NCI-H2029 treated with DMSO at 0.1 percent for 48 hours (cell line): ENCODE measurements at regions not wholly inside any gene's neighbourhood (a gene's known extent, or its start where the extent isn't known, plus 50 kb on each side); places are given as distances from the start of the nearest gene placed in this dataset.
"Not testable (repeated sequence)": the region's sequence is repeated elsewhere in the genome, so short reads cannot be mapped to it uniquely, and the experiment has no call there.

ENCODE experiments used
- DNase-seq: peaks from one replicate; lab custom pipeline; 2025; lab: John Stamatoyannopoulos, UW

DNA sequence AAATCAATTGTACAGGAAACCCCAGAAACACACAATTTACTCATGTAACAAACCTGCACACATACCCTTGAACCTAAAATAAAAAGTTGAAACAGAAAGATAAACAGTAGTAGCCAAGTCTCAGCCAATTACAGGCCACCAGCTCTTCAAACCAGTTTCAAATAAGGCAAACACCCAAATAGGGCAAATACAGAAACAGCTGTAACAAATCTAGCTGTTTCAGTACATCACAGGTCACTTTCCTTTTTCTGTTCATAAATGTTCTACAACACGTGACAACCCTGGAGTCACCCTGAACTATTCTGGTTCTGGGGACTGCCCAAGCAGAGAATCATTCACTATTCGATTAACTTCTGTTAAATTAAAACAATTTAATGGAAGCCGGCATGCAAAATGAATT, 329.0 kb downstream of the GJA1 start:
- DNase-seq, result no peak

DNA sequence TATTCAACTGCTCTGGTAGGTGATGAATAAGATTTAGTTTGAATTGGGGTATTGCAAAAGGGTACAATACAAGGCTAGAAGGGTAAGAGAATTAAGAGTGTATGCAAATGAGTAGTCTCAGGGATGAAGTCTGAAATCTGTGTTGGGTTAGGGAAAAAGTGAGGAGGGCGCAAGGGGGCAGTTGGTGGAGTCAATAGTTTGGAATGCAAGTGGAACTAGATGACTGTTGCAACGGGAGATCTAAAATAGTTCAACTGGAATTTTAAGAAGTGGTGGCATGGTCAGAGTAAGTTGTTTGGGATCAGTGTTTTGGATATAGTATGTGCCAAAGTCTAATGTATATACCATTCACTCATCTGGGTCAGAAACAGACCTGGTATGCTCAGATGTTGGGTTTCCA, 329.6 kb downstream of the GJA1 start:
- DNase-seq, result no peak

DNA sequence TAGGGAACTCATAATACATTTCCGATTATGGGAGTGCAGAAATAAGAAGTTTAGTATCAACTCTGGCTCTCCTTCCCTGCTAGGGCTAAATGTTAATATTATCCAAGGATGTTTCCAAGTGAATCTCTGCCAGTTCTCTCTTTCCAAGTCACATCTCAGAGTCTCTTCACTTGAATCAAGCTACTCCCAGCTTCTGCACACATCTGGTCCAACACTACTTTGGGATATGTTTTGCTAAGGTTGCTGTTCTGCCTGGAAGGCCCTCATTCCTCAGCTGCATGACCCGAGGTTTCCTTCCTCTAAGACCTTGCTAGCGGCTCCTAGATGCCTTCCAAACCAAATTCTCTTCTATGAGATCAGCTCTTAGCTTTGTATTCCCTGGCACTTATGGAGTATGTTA, 331.8 kb downstream of the GJA1 start:
- no peak for DNase-seq

DNA sequence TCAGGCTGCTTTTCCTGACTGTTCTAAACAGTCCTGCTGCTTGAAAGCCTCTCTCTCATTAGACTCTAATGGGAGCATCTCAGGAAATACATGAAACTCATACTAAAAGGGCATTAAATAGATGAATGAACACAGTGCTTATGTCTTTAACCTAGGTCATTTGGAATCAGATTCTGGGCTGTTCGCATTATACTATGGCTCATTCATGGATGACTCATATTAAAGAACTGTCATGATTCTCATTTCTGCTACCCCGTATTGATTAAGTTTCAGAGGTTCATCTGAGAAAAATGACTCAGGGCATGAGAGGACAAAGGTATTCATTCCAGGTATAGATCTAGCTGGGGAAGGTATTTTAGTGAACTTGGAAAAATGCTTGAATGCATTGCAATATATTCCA, 335.5 kb downstream of the GJA1 start:
- DNase-seq, result no peak

DNA sequence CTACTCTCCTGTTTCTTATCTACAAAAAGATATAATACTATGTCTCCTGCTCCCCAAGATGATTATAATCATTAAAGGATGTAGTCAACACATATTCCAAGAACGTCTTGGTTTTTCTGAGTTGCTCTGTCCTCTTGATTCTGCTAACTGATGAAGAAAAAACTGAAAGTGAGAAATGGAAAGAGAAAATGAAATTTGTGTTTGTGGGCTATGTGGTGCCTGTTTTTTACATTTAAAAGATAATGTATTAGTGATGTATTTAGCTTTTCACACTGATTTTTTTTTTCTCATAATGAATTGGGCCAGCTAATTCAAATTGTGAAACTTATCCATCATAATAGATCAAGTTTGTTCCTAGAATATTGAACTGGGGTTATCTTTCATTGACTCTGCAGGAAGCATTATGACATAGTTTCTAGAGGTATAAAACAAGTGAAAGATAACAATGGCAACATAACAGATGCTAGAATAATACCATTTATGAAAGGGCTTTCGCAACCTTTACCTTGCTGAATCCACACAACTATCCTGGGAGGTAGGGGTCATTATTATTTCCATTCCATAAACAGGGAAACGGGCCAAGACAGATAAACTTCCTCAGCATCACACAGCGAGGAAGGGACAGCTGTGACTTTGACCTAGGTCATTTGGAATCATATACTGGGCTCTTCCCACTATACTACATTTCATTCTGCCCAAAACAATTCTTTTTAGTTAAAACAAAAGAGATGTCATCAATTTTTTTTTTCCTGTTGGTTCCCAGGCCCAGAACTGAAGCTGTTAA, 336.7 kb downstream of the GJA1 start:
- no peak for DNase-seq

DNA sequence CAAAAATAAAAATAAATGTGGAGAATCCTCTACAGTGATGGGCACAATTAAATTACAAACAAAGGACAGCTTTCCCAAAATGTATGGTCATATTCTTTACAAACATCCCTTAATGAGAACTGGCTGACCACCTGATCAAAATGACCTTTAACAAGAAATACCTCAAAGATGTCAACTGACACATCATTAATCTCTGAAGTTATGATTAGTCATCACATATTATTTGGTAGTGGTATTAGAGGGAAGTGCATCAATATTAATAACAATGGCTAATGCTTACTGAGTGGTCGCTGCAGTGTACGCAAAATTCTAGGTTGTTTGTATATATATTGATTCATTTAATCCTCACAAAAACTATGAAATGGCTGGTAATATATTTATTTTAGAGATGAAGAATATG, 340.6 kb downstream of the GJA1 start:
- DNase-seq, result no peak

DNA sequence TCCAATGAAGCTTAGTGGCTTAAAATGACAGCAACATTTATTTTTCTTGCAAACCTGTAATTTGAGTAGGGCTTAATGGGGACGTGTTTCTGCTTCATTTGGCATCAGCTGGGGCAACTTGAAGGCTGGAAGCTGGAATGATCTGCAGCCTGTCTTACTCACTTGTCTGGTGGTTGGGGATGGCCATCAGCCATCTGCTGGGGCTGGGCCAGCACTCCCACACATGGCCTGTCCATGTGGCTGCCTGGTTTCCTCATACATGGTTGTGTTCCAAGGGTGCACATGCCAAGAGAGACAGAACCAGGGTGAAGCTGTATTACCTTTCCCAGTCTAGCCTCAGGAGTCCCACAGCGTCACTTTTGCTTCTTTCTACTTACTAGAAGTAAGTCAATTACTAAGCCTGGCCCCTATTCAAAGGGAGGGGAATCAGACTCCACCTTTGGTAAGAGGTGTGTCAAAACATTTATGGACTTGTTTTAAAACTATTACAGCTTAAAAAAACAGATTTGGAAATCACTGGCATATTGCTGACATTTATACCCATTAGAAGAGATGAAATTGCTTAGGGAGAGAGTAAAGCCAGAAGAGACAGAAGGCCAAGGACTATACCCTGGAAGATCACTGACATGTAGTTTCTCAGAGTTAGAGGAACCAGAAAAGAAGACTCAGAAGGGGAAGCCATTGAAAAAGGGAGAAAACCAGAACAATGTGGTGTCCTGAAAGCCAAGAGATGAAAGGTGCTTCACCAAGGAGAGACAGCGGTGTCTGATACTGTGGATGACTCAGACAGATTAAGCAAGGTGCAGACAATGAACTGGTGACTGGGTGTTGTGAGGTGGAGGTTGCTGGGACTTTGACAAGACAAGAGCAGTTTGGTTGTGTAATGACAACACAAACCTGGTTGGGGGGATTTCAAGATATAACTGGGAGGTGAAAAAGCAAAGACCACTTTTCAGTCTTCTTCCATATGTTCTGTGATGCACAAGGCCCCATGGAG, 345.2 kb downstream of the GJA1 start:
- DNase-seq, result no peak

DNA sequence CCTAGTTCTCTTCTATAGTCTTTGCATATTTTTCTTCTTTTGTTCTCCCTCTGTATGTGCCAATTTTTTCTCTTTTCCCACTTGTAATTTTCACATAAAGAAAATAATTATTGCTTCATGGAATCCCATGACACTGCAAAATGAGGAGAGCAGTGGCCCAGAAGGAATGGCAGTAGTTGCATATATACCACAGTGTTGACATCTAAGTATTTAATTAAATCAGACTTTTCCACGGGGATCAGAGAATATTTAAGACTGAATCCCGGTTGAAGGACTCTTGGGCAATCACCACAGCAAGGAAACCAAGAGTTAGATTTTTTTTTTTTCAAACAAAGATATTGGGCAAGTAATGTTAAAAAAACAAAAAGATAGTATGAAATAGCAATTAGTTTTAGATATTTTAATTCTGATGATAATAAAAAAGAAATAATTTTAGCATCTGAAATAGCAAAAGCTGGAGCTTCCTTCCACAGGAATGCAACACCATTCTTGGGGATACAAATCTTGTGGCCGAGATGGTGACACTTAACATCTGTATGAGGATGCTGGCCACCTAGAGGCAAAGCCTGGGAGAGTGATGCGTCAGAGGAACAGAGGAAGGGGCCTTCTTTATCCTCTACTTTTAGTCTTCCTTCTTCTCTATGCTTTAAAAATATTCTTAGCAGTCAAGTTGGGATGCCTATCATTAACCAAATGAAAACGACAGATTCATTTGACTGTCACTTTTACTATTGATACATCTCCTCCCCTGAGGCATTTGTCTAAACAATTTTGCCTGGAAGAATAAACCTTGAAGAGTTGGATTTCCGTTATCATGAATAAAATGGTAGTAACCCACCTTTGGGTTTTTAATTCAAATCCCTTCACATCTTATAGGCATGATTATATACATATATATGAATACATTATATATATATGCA, 356.2 kb downstream of the GJA1 start:
- DNase-seq, result no peak

DNA sequence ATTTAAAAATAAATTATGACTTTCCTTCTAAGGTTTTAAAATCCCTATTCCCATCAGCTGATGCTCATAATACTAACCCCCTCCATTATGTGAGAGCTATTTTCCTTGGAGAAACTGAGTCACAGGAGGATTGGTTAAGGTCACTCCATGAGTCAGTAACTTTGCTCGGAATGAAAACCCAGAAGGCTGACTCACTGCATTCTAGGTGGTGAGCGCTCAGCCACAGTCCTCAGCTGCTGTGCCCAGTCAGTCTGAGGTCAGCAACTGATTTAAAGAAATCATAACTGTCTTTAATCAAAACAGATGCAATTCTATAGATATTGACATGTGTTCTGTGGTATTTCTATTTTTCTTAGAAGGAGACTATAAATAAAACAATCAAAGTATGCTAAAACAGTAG, 359.2 kb downstream of the GJA1 start:
- DNase-seq, result no peak

DNA sequence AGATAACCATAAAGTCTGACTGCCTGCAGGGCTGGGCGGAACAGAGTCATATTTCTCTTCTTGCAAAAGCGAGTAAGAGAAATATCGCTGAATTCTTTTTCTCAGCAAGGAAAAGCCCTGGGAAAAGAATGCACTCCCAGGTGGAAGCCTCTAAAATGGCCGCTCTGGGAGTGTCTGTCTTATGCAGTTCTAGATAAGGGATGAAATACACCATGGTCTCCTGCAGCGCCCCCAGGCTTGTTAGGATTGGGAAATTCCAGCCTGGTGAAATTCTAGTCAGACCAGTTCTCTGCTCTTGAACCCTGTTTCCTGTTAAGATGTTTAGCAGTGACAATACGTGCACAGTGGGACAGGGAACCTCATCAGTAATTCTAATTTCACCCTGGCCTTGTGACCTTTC, 362.2 kb downstream of the GJA1 start:
- DNase-seq, result not testable (repeated sequence)

DNA sequence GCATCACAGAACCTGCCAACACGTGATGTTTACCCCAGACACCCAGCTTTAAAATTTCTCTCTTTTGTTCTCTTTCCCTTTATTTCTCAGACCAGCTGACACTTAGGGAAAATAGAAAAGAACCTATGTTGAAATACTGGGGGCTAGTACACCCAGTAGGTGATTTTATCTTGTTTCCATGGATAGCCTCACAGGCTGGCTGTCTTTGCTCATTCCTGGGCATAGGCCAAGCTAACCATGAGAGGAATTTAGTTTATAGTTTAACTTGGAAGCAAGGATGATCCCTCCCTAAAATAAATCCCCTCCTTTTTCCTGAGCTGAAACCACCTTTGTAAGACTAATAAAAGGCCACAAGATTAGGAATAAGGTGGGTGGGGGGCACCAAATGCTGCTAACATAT, 362.7 kb downstream of the GJA1 start:
- DNase-seq, result not testable (repeated sequence)

DNA sequence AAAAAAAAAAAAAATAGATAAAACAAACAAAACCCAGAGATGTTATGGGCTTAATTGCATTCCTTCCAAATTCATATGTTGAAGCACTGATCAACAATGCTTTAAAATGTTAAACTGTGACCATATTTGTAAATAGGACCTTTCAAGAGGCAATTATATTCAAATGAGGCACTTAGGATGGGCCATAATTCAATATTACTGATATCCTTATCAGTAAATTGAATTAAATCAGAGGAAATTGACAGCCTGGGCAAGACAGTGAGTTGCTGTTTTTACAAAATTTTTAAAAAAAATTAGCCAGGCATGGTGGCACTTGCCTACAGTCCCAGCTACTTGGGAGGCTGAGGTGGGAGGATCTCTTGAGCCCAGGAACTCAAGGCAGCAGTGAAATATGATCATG, 364.1 kb downstream of the GJA1 start:
- DNase-seq, result no peak

DNA sequence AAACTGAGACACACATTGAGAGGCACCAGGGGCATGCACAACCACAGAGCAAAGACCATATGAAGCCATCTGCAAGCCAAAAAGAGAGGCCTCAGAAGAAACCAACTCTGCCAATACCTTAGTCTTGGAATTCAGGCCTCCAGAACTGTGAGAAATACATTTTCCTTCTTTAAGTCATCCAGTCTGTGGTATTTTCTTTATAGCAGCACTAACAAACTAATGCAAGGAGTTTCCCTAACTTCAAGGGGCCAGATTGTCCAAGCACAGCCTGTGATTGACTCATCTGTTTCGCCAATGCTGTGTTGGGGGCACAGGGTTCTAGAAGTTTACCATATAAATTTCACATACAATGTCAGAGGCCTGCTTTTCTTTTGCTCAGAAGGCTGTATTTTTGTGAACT, 364.6 kb downstream of the GJA1 start:
- DNase-seq, result no peak

DNA sequence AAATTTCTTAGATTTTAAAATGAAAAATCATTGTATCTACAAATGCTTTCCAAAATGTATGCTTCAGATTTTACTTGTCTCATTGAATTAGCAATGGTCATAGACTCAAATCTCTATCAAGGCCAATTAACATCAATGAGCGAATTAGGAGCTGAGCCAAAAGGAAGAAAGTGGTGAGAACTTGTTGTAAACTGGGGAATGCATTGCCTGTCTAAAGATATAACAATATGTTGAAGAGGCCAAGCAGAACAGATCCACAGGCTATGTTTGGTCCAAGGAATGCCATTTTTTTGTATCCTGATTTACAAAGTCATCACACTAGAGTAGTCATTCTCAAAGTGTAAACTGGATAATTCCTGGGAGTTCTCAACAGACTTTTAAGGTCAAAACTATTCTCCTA, 370.7 kb downstream of the GJA1 start:
- no peak for DNase-seq

DNA sequence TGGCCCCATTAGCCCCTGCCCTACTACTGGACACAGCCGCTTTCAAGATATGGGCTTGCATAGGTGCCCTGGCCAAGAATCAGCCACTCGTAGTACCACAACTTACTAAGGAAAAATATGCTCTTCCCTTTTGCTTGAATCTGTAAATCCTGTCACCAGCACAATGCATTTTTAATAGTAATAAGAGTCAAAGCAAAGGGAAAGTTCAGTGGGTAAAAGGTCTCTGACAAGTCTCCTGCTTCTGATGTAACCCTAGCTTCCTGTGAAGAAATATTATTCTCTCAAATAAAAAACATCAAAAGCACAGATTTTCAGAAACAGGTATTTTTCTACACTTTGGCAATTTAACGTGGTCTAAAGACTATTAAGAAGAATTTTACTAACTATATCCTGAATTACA, 373.8 kb downstream of the GJA1 start:
- no peak for DNase-seq

DNA sequence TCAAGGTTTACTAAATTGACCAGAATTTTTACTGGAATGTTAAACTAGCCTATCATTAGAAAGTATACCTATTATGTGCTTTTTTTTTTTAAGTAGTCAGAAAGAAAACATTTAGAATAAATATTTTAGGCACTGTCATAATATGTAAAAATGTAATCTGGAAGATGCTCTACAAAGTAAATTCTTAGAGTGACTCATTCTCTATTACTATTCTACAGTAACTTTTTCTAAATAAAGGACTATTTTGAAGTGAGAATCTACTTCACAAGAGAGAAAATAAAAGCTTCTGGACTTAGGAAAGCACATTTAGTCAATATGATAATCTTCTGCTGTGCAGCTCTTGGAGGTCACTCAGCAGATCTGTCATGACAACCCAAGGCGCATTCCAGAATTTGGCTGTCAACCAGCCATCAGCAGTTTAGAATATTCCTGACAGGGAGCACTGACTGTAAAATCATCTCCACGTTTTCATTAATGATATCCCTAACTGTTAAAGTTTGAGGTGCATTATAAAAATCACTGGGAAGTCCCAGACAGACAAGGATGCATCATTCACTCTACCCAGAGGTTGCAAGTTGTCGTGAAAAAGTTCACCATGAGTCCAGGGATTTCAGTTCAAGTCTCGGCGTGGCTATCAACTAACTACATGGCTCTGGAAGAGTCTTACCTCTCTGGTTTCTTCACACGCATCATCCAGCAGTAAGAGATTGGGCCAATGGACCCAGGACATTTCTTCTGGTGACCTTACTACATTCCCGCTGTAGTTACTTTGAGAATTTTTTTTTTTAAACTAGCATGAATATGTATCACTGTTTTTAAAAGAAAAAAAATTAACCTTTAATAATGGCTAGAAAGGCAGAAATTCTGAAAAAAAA, 374.9 kb downstream of the GJA1 start:
- no peak for DNase-seq

DNA sequence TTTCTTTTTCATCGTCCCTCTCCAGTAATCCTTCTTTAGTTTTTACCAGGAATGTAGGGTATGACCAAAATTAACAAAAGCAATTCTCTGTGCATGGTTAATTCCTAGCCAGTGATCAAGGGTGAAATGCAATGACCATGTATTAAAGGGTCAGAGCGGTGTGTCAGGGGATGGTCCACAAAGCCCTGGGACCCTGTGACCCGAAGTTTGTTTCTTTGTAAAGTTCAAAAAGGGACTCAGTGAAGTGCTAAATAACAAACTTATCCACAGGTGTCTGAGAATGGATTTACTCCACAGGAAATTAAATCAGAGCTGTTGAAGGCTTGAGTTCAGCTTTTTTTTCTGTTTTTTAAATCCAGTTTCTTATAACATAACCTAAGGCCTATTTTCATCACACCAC, 375.7 kb downstream of the GJA1 start:
- no peak for DNase-seq

DNA sequence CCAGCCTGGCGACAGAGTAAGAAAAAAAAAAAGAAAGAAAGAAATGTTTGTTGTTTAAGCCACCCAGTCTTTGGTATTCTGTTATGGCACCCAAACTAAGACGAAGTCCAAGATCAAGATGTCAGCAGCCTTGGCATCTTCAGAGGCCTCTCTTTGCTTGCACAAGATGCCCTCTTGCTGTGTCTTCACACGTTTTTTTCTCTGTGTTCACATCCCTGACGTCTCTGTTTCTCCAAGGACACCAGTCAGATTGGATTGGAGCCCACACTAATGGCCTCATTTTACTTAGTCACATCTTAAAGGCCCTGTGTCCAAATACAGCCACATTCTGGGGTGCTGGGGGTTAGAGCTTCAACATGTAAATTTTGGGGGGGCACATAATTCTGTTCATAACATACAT, 380.9 kb downstream of the GJA1 start:
- no peak for DNase-seq

DNA sequence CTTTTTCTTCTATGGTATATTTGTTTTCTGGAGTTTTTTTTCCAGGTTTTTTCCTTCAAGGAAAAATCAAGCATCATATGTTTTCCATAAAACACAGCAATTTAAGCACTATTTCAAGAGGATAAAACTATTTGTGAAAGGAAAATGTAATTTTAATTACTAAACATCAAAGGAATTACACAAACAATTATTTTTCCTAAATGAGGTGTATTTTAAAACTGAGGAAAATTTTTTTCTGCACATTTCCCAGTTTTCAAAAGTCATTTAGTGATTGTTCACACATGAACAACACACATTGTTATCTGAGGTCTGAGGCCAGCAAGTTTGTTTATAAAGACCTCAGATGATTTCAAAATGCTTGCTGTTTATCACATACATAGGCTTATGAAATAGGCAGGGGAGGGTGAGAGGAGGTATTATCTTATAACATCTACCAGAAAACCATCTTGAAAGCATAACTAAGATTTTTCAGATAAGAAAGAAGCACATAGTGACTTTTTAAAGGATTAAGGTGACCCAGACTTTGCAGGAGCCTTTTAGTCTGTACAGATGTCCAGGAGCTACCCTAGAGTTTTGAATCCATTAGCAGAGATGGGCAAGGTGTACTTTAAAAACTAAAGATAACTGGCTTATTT, 381.6 kb downstream of the GJA1 start:
- no peak for DNase-seq

DNA sequence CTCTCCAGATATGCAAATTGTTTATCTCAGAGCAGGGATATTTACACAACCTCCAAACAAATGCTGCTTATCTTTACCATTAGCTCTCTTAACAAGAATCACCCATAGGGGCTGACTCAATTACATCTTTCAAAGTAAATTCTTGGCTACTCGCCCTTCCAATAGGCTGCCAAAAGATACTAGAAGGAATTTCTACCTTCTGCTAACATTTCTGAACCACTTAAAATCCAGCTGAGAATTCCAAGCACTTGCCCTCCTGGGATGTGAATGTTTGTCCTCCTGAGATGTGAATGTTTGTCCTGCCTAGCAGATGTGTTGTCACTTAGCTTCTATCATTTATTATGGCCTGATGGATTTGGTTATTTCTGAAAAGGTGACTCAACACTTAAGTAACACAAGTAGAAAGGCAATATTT, 388.0 kb downstream of the GJA1 start:
- DNase-seq, result no peak
